Mesothelial cell of epicardium (in vitro differentiated cells): ENCODE measurements at regions not wholly inside any gene's neighbourhood (a gene's known extent, or its start where the extent isn't known, plus 50 kb on each side); places are given as distances from the start of the nearest gene placed in this dataset.

Experiments
- DNase-seq, 2 experiments: peaks; one replicate each; pipeline ENCODE4 v3.0.0; 2021; ENCODE audit warnings: low spot score in 2 of 2; ENCODE audit not compliant: unreplicated experiment in 2 of 2
- H3K27ac Mint-ChIP-seq: 2 replicates; pipeline ENCODE4 v1.8.0; 2021; ENCODE audit warnings: mixed read lengths
- H3K27me3 Mint-ChIP-seq: 2 replicates; pipeline ENCODE4 v1.8.0; 2021; ENCODE audit warnings: low read depth, mixed read lengths
- H3K36me3 Mint-ChIP-seq: 2 replicates; pipeline ENCODE4 v1.8.0; 2021; ENCODE audit warnings: mixed read lengths
- H3K4me1 Mint-ChIP-seq: 2 replicates; pipeline ENCODE4 v1.8.0; 2021; ENCODE audit warnings: mixed read lengths
- H3K4me3 Mint-ChIP-seq: 2 replicates; pipeline ENCODE4 v1.8.0; 2021; ENCODE audit warnings: mild to moderate bottlenecking, moderate library complexity, mixed read lengths
- H3K9me3 Mint-ChIP-seq: 2 replicates; pipeline ENCODE4 v1.8.0; 2021; ENCODE audit warnings: mixed read lengths
- TF ChIP-seq, protein P1 (sequence below): fragments of 200-600 bp; sonication (generic); IDR thresholded peaks from one replicate; pipeline ENCODE4 v1.5.0; 2021; ENCODE audit warnings: antibody characterized with exemption; ENCODE audit not compliant: unreplicated experiment

DNA sequence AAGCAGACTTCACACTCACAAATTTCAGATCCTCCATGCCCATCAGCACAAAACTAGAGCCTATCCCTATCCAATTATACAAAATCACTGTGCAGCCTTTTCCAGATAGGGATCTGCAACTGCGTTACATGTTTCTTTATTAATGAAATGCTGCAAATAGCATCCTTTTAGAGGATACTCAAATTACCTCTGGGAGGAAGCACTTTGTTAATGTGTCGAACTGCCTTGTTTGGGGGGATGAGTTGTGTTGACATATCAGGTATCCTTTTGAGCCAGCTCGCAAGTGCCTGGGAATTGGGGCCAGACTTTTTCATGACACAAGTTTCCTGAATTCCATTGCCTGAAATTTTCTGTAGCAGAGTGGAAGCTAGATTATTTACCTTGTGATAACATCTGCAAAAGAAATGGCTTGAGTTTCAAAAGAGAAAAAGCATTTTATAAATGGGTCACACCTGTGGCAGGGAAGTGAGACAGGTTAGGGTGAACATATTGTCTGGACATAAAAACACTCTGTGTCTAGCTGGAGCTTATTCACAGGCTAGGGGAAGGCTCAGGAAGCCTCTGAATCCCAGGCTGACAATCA lies 299.1 kb upstream of the MTNR1B start:
- no peaks in the 10 kb centered on the region for H3K36me3 Mint-ChIP-seq
- H3K4me3 Mint-ChIP-seq = no peak overlapping the region
- H3K4me1 Mint-ChIP-seq = peaks cover 12% of the 10 kb centered on the region
- DNase-seq = no peak
- no peaks in the 10 kb centered on the region for H3K9me3 Mint-ChIP-seq
- no peaks in the 10 kb centered on the region for H3K27me3 Mint-ChIP-seq
- TF ChIP-seq, protein P1, sequence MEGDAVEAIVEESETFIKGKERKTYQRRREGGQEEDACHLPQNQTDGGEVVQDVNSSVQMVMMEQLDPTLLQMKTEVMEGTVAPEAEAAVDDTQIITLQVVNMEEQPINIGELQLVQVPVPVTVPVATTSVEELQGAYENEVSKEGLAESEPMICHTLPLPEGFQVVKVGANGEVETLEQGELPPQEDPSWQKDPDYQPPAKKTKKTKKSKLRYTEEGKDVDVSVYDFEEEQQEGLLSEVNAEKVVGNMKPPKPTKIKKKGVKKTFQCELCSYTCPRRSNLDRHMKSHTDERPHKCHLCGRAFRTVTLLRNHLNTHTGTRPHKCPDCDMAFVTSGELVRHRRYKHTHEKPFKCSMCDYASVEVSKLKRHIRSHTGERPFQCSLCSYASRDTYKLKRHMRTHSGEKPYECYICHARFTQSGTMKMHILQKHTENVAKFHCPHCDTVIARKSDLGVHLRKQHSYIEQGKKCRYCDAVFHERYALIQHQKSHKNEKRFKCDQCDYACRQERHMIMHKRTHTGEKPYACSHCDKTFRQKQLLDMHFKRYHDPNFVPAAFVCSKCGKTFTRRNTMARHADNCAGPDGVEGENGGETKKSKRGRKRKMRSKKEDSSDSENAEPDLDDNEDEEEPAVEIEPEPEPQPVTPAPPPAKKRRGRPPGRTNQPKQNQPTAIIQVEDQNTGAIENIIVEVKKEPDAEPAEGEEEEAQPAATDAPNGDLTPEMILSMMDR = no peak
- no peak overlapping the region for H3K27ac Mint-ChIP-seq

DNA sequence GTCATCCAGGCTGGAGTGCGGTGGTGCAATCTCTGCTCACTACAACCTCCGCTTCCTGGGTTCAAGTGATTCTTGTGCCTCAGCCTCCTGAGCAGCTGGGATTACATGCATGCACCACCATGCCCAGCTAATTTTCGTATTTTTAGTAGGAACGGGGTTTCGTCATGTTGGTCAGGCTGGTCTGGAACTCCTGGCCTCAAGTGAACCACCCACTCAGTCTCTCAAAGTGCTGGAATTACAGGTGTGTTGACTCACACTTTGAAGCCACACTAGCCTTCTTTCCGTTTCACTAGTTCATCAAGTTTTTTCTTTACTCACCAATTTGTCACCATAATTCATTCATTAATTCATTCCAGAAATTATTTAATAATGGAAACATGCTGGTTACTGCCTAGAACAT lies 298.4 kb upstream of the MTNR1B start:
- Mint-ChIP-seq H3K4me1 (peaks cover 12% of the 10 kb centered on the region), H3K27ac (no peak overlapping the region), H3K27me3 (no peaks in the 10 kb centered on the region), H3K4me3 (no peak overlapping the region), H3K9me3 (no peaks in the 10 kb centered on the region), H3K36me3 (no peaks in the 10 kb centered on the region)
- no peak for DNase-seq
- TF ChIP-seq, protein P1 = no peak

DNA sequence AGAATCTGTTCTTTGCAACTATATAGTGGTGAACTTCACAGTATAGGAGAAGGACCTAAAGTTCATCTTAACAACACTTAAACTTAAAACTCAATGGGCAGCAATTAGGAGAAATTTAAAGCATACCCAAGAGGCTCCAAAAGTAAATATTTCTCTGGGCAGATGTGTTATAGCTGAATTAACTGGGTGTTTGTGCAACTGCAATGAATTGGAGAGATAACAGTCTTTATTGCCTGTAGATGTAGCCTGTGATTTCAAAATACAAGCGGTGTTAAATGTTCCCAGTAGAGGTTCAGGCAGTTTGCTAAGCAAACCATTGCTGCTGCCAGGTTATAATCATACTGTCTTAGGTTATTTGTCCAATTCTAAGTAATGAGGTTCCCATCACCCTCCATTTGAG lies 294.1 kb upstream of the MTNR1B start:
- Mint-ChIP-seq H3K27me3 (no peaks in the 10 kb centered on the region), H3K4me3 (no peak overlapping the region), H3K9me3 (peaks cover 16% of the 10 kb centered on the region)

DNA sequence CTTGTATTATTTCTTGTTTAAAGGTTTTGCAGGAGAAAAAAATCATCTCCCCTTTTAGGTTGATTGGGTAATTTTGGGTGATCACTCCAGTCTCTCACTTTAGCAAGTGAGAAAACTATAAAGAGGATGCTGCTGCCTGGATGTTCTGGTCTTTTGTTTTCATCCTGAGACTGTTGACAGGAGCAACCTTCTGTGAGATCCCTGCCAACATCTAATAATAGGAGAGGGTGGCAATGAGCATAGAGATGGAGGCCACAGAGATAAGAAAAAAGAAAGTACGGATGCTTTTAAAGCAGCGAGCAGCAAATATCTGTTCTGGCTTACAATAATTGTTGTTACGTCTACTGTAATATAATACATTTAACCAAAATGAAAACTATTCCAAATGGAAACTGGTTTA lies 293.6 kb upstream of the MTNR1B start:
- Mint-ChIP-seq H3K27me3 (no peaks in the 10 kb centered on the region), H3K9me3 (peaks cover 17% of the 10 kb centered on the region), H3K27ac (no peak overlapping the region), H3K4me3 (no peak overlapping the region), H3K36me3 (peaks cover 13% of the 10 kb centered on the region), H3K4me1 (peaks cover 4% of the 10 kb centered on the region)
- TF ChIP-seq, protein P1 = no peak
- DNase-seq = no peak

More for the DNA sequence above, 294.1 kb upstream of the MTNR1B start:
- DNase-seq = no peak
- peaks cover 12% of the 10 kb centered on the region for H3K36me3 Mint-ChIP-seq
- peaks cover 9% of the 10 kb centered on the region for H3K4me1 Mint-ChIP-seq
- TF ChIP-seq, protein P1 = no peak
- no peak overlapping the region for H3K27ac Mint-ChIP-seq

DNA sequence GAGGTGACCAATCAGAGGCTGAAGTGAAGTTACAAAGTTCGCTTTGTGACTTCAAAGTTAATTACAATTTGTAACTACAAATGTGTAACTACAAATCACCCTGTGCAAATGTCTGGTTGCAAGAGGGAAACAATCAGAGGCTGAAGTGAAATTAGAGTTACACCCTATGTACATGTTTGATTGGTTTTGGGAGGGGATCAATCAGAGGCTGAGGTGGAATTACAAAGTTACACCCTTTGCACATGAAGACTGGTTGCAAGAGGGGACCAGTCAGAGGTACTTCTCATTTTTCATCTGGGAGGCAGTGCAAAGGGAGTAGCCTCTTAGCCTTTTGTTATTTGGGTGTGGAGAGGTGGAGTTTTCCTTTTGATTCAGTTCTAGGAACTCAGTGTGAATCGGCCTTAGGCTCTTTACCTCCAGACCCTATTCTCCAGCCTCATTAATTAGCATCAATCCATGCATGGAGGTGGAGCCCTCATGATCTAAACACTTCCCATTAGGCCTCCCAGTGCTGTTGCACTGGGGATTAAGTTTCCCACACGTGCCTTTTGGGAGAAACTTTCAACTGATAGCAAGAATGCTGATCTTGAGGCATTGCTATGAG lies 291.3 kb upstream of the MTNR1B start:
- no peak overlapping the region for H3K27ac Mint-ChIP-seq
- H3K9me3 Mint-ChIP-seq = peaks cover 17% of the 10 kb centered on the region
- H3K27me3 Mint-ChIP-seq = peaks cover 5% of the 10 kb centered on the region
- no peaks in the 10 kb centered on the region for H3K4me1 Mint-ChIP-seq
- H3K36me3 Mint-ChIP-seq = peaks cover 13% of the 10 kb centered on the region
- TF ChIP-seq, protein P1 = no peak
- no peak for DNase-seq
- no peak overlapping the region for H3K4me3 Mint-ChIP-seq

DNA sequence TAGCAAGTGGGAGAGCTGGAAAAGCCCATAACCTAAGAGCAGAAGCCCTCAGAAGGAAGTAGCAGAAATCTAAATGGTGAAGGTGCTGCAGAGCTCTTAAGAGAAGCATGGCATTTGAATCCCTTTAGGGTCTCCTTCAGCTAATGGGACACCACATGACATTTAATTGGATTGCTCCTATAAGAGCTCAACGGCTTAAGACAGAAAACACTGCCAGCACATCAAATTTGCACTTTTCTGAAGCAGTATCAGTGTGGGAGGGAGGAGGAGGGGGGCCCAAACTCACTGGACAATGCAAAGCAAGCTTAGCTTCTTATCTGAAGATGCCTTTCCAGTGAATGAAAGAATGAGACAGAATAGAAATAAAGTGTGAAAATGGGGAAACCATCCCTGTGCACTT lies 287.9 kb upstream of the MTNR1B start:
- no peak for DNase-seq
- Mint-ChIP-seq H3K27me3 (peaks cover 11% of the 10 kb centered on the region), H3K27ac (no peak overlapping the region), H3K4me1 (peaks cover 11% of the 10 kb centered on the region), H3K9me3 (peaks cover 17% of the 10 kb centered on the region), H3K4me3 (no peak overlapping the region), H3K36me3 (peaks cover 13% of the 10 kb centered on the region)
- TF ChIP-seq, protein P1 = no peak
